H1 (cell line): ENCODE measurements at regions not wholly inside any gene's neighbourhood (a gene's known extent, or its start where the extent isn't known, plus 50 kb on each side); places are given as distances from the start of the nearest gene placed in this dataset.

Experiments
- BACH1 ChIP-seq: IDR thresholded peaks from 2 replicates; pipeline ENCODE4 v1.6.1; 2012; ENCODE audit warnings: low read length, improper control_type of control experiment
- CBX8 ChIP-seq: fragments of 300-800, 300-1000 bp; sonication (generic); IDR thresholded peaks from 2 replicates; pipeline ENCODE4 v1.7.1; 2016; ENCODE audit warnings: low read depth, low read length, borderline replicate concordance
- E2F6 ChIP-seq: IDR thresholded peaks from 2 replicates; pipeline ENCODE4 v1.6.1; 2012; ENCODE audit warnings: inconsistent platforms
- GTF2F1 ChIP-seq: IDR thresholded peaks from 2 replicates; pipeline ENCODE4 v1.6.1; 2012; ENCODE audit warnings: low read depth, low read length, improper control_type of control experiment, borderline replicate concordance
- KDM5A ChIP-seq: fragments of 200-600 bp; IDR thresholded peaks from 2 replicates; pipeline ENCODE4 v1.7.1; 2012; ENCODE audit warnings: mild to moderate bottlenecking, low read length, inconsistent platforms, mixed read lengths
- SUZ12 ChIP-seq: fragments of 200-600 bp; sonication (generic); IDR thresholded peaks from 2 replicates; pipeline ENCODE4 v1.6.1; 2012; ENCODE audit warnings: mild to moderate bottlenecking, inconsistent platforms, low read length, moderate library complexity, mixed read lengths
- TCF12 ChIP-seq: IDR thresholded peaks from 2 replicates; pipeline ENCODE4 v1.6.1; 2011; ENCODE audit warnings: low read depth, mild to moderate bottlenecking, low read length

- TF ChIP-seq SUZ12: no peak
- no peak for TF ChIP-seq BACH1
- no peak for TF ChIP-seq KDM5A
- TF ChIP-seq TCF12: no peak
- no peak for TF ChIP-seq GTF2F1
- no peak for TF ChIP-seq E2F6
- TF ChIP-seq CBX8: no peak
These were observed 71.2 kb upstream of the CCN6 start (continued) for GRCh38 chr6:111982681-111983080.
